ENCODE measurements at regions not wholly inside any gene's neighbourhood (a gene's known extent, or its start where the extent isn't known, plus 50 kb on each side); places are given as distances from the start of the nearest gene placed in this dataset.
"Not testable (repeated sequence)": the region's sequence is repeated elsewhere in the genome, so short reads cannot be mapped to it uniquely, and the experiment has no call there.

- DNase-seq: no peak
Observed at GRCh38 chr2:43068631-43069517, 157.5 kb downstream of the ZFP36L2 start.

GRCh38 chr2:43068041-43068533, 158.3 kb downstream of the ZFP36L2 start:
- DNase-seq: no peak

DNA sequence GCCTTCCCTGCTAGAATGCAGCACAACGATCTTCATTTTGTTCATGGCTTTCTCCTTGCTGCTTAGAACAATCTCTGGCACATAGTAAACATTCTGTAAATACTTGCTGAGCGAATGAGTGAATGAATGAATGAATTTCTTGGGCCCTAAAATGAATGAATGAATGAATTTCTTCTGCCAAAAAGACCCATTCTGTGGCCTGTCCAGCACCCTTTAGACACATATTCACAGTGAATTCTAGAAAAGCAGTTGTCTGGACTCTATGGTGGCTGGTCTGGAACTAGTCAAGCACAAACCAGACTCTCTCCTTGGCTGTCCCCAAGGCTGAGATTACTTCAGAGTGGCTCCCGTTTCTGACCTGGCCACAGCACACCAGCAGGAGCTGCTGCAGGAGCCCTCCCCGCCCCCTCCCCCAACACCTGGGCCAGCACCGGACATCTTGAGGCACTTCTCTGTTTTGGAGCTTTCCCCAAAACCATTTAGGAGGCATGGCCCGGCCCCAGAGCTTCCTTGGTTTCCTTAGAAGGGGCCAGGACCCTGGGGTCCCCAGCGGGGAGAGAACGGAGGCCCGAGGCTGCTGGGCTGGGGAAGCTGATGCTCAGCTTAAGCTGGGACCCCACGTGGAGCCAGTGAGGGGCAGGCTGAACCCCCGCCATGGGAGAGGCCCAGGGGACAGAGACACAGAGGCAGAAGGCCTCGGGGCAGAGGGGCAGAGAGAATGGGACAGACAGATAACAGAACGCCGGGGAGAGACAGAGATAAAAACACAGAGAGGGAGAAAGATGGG, 159.0 kb downstream of the ZFP36L2 start:
- no peak for DNase-seq

GRCh38 chr2:43066541-43067253, 159.7 kb downstream of the ZFP36L2 start:
- DNase-seq: not testable (repeated sequence)

GRCh38 chr2:43065871-43066270, 160.5 kb downstream of the ZFP36L2 start:
- DNase-seq: no peak

GRCh38 chr2:43065036-43065435, 161.4 kb downstream of the ZFP36L2 start:
- DNase-seq: no peak

DNA sequence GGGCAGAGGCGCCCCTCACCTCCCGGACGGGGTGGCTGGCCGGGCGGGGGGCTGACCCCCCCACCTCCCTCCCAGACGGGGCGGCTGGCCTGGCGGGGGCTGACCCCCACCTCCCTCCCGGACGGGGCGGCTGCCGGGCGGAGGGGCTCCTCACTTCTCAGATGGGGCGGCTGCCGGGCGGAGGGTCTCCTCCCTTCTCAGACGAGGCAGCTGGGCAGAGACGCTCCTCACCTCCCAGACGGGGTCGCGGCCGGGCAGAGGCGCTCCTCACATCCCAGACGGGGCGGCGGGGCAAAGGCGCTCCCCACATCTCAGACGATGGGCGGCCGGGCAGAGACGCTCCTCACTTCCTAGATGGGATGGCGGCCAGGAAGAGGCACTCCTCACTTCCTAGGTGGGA, 163.3 kb downstream of the ZFP36L2 start:
- DNase-seq: not testable (repeated sequence)

- DNase-seq: no peak
Observed at GRCh38 chr2:43062058-43062457, 164.3 kb downstream of the ZFP36L2 start.

GRCh38 chr2:43060390-43061016, 165.9 kb downstream of the ZFP36L2 start:
- no peak for DNase-seq

GRCh38 chr2:43059183-43059897, 167.1 kb downstream of the ZFP36L2 start:
- no peak for DNase-seq

GRCh38 chr2:43058726-43059110, 167.7 kb downstream of the ZFP36L2 start:
- DNase-seq: no peak

DNA sequence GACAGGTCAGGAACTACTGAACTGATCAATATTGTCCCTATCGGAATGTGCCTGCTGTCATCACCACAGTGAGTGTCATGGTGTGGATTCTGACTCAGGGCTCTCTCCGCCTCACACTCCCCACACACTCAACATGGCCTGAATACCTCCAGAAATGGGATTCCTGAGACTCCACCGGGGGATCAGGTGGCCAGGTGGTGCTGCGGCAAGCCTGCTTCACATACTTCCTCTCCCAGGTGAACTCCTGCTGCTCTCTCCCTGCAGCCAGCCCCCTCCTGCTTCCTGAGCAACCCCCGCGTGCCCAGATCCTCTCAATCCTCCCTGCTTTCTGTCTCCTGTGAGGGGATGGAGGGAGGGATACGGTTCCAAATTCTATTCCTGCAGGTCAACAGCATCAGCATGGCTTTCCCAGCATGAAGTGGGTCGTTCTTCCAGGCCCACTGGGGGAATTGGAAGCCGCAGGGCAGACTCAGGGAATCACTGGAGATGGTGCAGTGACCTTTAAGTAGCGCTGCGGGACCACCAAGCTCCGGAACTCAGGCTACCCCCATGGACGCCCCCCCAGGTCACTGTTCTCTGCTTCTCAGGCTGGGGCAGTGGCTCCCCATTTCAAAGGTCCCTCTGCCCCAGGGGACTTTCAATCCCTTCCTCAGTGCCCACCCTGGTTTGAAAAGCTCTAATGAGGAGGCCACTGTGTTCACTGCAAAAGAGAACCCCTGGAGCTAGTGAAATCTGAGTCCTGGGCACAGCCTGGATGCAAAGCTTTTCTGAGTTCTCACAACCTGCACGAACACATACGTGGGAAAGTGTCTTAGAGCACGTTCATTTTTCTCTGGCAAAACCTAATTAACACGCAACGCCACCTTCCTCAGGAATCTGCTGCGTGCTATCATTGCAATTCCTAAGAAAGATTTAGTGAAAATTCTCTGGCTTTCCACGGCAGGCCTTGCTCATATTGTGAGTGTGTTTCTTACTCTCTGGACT, 168.4 kb downstream of the ZFP36L2 start:
- DNase-seq: no peak

DNA sequence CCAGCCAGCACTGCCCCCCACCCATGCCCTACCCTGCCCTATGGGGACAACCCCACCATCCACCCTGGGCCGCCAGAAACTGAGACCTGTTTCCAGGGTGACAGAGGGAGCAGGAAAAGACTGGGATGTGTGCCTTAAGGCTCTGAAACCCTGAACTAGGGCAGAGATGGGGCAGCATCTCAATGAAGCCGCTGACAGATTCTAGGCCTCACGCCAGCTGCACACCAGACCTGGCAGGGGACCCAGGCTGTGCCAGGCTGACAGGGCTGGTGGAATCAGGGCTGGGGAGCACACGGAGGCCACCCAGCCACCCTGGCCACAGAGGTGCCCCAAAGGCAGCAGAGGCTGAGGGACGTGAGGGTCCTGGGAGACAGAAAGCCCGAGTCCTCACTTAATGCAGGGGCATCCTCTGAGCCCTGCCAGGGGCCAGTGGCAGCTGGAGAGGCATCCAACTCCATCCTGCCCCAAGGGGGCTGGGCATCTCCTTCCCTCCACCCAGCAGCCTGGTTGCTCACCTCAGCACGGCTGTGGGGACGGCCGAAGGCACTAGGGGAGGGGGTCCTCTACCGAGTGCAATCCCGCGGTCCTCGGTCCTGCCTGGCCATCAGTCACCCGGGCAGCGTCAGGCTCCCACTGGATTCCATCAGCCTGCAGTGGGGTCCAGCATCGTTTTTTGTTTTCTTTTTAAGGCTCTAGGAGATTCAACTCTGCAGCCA, 169.2 kb downstream of the ZFP36L2 start:
- no peak for DNase-seq

GRCh38 chr2:43055985-43056384, 170.4 kb downstream of the ZFP36L2 start:
- DNase-seq: no peak

- no peak for DNase-seq
Observed at GRCh38 chr2:43055086-43055912, 171.1 kb downstream of the ZFP36L2 start.

GRCh38 chr2:43054367-43054766, 172.0 kb downstream of the ZFP36L2 start:
- no peak for DNase-seq

DNA sequence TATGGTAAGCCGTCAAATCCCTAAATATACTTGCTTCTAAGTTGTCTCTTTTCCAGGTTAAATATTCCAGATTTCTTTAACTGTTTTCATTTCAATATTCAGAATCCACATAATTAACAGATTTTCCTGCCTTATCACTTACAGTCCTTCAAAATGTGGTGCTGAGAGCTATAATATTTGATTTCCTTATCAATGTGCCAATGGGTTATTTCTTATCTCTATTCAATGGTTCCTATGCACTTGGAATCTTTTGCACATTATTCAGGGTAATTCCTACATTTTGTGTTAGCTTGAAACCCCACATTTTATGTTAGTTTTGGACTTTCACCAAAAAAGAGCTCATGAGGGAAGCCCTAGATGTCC, 173.5 kb downstream of the ZFP36L2 start:
- DNase-seq: no peak

- DNase-seq: no peak
Observed at GRCh38 chr2:43052204-43052943, 174.0 kb downstream of the ZFP36L2 start.
